ENCODE measurements at regions not wholly inside any gene's neighbourhood (a gene's known extent, or its start where the extent isn't known, plus 50 kb on each side); places are given as distances from the start of the nearest gene placed in this dataset.

- TF ChIP-seq EZH2 (IDR thresholded peaks at IDR 0.05; ENCODE audit: borderline replicate concordance, insufficient read depth, low read depth, low read length, poor library complexity, severe bottlenecking) (no peak), CTCF (IDR thresholded peaks at IDR 0.05) (no peak)
Measured at GRCh38 chr22:47401592-47401898, 639.1 kb downstream of the TBC1D22A start.
